Bronchial epithelial cell (primary cell): ENCODE measurements at regions not wholly inside any gene's neighbourhood (a gene's known extent, or its start where the extent isn't known, plus 50 kb on each side); places are given as distances from the start of the nearest gene placed in this dataset.

Source experiments
- DNase-seq: peaks from one replicate; pipeline ENCODE4 v3.0.0-alpha.2; 2010; ENCODE audit warnings: low read depth
- FAIRE-seq: peaks from 2 replicates; lab custom pipeline; 2011; peaks lifted over from hg19 to GRCh38; lab: Jason Lieb, UNC
- H3K27me3 ChIP-seq: 2 replicates; pipeline ENCODE4 v1.5.1; 2011; ENCODE audit warnings: low read length; ENCODE audit not compliant: control insufficient read depth, insufficient read depth
- H3K36me3 ChIP-seq: 2 replicates; pipeline ENCODE4 v1.5.1; 2011; ENCODE audit warnings: low read length; ENCODE audit not compliant: control insufficient read depth, insufficient read depth
- H3K4me3 ChIP-seq: 2 replicates; pipeline ENCODE4 v1.5.1; 2011; ENCODE audit warnings: mild to moderate bottlenecking, low read depth, low read length, control low read depth
- CTCF ChIP-seq: IDR thresholded peaks from 2 replicates; pipeline ENCODE4 v1.5.1; 2011; ENCODE audit warnings: mild to moderate bottlenecking, moderate library complexity, low read length, control low read depth, inconsistent platforms; ENCODE audit not compliant: insufficient read depth, severe bottlenecking

GRCh38 chr20:57998981-57999464 is 229.4 kb downstream of the ANKRD60 start:
- Histone ChIP-seq H3K36me3 (no peaks in the 10 kb centered on the region), H3K27me3 (peaks cover 6% of the 10 kb centered on the region), H3K4me3 (no peak overlapping the region)
- no peak for TF ChIP-seq CTCF
- no peak for DNase-seq
- no peak for FAIRE-seq

GRCh38 chr20:57998276-57998675 is 230.2 kb downstream of the ANKRD60 start:
- H3K27me3 ChIP-seq: peaks cover 6% of the 10 kb centered on the region
- no peak for DNase-seq
- H3K36me3 ChIP-seq: no peaks in the 10 kb centered on the region
- no peak overlapping the region for H3K4me3 ChIP-seq
- TF ChIP-seq CTCF: no peak
- FAIRE-seq: no peak

DNA sequence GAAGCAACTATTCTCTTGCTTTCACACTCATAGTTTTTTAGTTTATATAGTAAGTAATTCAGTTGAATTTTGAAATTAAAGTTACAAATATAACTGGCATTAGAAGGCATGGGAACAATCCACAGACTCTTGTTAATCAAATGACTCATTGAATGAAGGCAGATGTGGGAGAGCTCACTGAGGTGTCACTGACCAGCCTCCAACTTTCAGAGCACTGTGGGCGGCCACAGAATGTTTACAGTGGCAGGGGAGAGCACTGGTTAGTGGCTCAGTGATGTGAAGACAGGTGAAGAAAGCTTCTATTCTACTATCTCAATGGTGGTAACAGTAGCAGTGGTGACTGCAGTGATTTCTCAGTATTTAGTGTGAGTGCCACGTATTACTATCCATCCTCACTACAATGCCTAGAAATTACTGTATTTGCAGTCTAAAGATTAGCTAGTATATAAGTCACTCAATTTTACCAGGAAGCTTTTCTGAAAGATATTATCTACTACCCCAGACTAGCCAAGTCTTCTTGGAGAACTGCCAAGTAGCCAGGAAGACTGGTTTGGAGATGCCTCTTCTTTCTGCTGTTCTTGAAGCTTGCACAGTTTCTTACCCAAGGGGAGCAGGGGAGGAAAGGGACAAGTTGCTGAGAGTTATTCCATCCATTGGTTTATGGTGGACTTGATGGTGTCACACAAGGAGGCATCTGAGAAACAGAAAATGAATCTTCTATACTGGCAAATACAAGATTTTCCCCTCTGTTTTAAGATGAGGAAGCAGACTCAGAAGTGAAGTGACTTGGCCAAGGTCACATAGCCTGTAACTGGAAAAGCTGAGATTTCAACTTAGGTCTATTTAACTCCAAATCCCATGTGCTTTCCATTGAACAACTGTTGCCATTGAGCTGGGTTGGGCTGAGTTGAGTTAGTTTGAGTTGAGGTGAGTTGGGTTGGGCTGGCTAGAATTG is 231.2 kb downstream of the ANKRD60 start:
- DNase-seq: peak; percentile 50
- Histone ChIP-seq H3K27me3 (peaks cover 6% of the 10 kb centered on the region), H3K36me3 (no peaks in the 10 kb centered on the region), H3K4me3 (no peak overlapping the region)
- no peak for TF ChIP-seq CTCF
- FAIRE-seq: no peak

- peaks cover 6% of the 10 kb centered on the region for H3K27me3 ChIP-seq
- DNase-seq: no peak
- H3K36me3 ChIP-seq: no peaks in the 10 kb centered on the region
- H3K4me3 ChIP-seq: no peak overlapping the region
- TF ChIP-seq CTCF: no peak
- no peak for FAIRE-seq
Observed at GRCh38 chr20:57996465-57996864, 232.0 kb downstream of the ANKRD60 start.

GRCh38 chr20:57995381-57995977 is 233.0 kb downstream of the ANKRD60 start:
- Histone ChIP-seq H3K27me3 (peaks cover 6% of the 10 kb centered on the region), H3K36me3 (no peaks in the 10 kb centered on the region), H3K4me3 (no peak overlapping the region)
- no peak for FAIRE-seq
- no peak for TF ChIP-seq CTCF
- no peak for DNase-seq
